SK-N-SH (cell line): ENCODE measurements at regions not wholly inside any gene's neighbourhood (a gene's known extent, or its start where the extent isn't known, plus 50 kb on each side); places are given as distances from the start of the nearest gene placed in this dataset.

ENCODE experiments used
- EP300 ChIP-seq, 2 experiments: IDR thresholded peaks; 2 replicates each; pipeline versions ENCODE4 v1.4.0 to v1.6.1; 2012; ENCODE audit warnings: borderline replicate concordance in 1 of 2, low read depth in 1 of 2, low read length in 1 of 2
- FOXJ3 ChIP-seq: sonication (generic); formaldehyde crosslinking; IDR thresholded peaks from 2 replicates; pipeline ENCODE4 v1.5.1; 2020; ENCODE audit warnings: mild to moderate bottlenecking, missing genetic modification reagents
- RFX5 ChIP-seq: IDR thresholded peaks from 2 replicates; pipeline ENCODE4 v1.6.1; 2012; ENCODE audit warnings: mild to moderate bottlenecking, improper control_type of control experiment, low read length
- RXRA ChIP-seq: IDR thresholded peaks from 2 replicates; pipeline ENCODE4 v1.4.0; 2012; ENCODE audit warnings: low read depth, mild to moderate bottlenecking, borderline replicate concordance
- TAF1 ChIP-seq: IDR thresholded peaks from 2 replicates; pipeline ENCODE4 v1.6.1; 2012; ENCODE audit warnings: low read depth, mild to moderate bottlenecking, low read length, moderate library complexity, borderline replicate concordance
- TEAD4 ChIP-seq: IDR thresholded peaks from 2 replicates; pipeline ENCODE4 v1.4.0; 2012; ENCODE audit warnings: mild to moderate bottlenecking, borderline replicate concordance; ENCODE audit not compliant: insufficient read depth
- TF ChIP-seq, protein P1 (sequence below): fragments of 200-600 bp; sonication (generic); IDR thresholded peaks from 2 replicates; pipeline ENCODE4 v1.6.1; 2017; ENCODE audit warnings: antibody characterized with exemption, mild to moderate bottlenecking, moderate library complexity
- TF ChIP-seq, protein P2 (sequence below): IDR thresholded peaks from 2 replicates; pipeline ENCODE4; 2012

DNA sequence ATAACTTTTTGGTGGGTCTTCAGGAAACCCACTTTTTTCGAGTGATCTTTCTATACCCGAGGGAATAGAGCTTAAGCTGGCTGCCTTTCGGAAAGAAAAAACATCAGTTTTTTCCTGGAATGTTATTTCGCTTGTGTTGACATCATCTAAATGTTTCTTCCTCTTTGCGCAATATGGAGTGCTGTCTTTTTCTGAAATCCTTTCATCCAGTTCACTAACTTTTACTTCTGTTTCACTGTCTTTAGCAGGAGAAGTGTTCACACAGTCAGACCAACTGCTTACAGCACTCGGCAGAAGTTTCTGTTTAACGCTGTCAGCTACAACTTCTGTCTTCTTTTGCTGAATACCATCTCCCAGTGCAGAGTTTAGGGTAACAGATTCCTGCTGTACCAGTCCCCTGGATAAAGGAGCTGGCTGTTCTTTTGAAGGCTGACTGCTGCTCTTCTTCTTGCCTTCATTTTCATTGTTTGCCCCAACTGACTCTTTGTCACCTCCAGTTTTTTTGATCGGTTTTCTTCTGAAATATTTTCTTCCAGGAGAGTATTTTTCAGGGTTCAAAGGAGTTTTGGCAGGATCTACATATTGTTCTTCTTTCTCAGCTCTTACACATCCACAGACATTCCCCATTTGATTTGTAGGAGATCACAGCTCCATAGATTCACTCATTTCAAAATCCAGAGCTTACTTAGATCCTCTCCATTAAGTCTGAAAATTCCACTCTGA, 50.0 kb upstream of the DST start:
- TF ChIP-seq, protein P1, sequence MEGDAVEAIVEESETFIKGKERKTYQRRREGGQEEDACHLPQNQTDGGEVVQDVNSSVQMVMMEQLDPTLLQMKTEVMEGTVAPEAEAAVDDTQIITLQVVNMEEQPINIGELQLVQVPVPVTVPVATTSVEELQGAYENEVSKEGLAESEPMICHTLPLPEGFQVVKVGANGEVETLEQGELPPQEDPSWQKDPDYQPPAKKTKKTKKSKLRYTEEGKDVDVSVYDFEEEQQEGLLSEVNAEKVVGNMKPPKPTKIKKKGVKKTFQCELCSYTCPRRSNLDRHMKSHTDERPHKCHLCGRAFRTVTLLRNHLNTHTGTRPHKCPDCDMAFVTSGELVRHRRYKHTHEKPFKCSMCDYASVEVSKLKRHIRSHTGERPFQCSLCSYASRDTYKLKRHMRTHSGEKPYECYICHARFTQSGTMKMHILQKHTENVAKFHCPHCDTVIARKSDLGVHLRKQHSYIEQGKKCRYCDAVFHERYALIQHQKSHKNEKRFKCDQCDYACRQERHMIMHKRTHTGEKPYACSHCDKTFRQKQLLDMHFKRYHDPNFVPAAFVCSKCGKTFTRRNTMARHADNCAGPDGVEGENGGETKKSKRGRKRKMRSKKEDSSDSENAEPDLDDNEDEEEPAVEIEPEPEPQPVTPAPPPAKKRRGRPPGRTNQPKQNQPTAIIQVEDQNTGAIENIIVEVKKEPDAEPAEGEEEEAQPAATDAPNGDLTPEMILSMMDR: no peak
- TF ChIP-seq EP300 (IDR thresholded peaks at IDR 0.05; ENCODE audit: borderline replicate concordance in 1 of 2, low read depth in 1 of 2, low read length in 1 of 2): no peak
- no peak for TF ChIP-seq FOXJ3 (CRISPR knock-in tag)
- TF ChIP-seq TEAD4: no peak
- TF ChIP-seq RFX5: no peak
- TF ChIP-seq, protein P2, sequence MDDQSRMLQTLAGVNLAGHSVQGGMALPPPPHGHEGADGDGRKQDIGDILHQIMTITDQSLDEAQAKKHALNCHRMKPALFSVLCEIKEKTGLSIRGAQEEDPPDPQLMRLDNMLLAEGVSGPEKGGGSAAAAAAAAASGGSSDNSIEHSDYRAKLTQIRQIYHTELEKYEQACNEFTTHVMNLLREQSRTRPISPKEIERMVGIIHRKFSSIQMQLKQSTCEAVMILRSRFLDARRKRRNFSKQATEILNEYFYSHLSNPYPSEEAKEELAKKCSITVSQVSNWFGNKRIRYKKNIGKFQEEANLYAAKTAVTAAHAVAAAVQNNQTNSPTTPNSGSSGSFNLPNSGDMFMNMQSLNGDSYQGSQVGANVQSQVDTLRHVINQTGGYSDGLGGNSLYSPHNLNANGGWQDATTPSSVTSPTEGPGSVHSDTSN: no peak
- no peak for TF ChIP-seq TAF1
- no peak for TF ChIP-seq RXRA
